ENCODE measurements at regions not wholly inside any gene's neighbourhood (a gene's known extent, or its start where the extent isn't known, plus 50 kb on each side); places are given as distances from the start of the nearest gene placed in this dataset.

DNA sequence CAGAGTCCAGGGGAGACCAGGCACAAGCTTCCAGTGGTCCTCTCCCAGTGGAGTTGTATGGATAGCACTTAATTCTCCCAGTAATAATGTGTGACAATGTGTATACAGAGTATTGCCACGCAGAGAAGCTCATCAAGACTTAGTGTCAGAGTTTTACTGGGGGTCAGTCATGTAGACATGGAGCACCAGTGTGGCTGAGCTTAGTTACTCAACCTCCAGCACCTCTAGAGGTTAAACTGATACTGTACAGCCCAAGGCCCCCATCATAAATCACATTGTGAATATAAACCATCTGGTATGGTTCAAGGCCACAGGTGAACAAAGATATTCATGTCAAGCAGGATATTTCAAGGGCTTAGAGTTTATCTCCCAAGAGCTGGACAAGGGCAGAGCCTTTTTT lies 378.1 kb upstream of the TMPO start:
- DNase-seq, result no peak

DNA sequence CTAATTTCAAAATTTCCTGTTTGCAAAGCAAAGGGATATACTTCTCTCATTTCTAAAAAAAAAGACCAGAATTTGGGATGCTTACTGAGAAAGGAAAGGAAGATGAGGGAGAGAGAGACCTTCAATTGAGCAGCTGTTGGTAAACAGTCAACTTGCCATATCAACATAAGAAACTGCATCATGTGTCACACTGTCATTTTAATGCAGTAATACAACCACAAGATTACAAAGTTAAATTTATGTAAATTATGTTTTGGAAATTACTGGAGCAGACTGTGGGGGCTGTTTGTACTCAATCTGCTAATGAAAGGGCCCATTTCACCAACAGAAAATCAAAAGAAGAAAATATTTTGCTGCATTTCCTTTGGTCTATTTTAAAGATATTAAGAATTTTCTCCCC lies 370.4 kb upstream of the TMPO start:
- DNase-seq, result no peak

DNA sequence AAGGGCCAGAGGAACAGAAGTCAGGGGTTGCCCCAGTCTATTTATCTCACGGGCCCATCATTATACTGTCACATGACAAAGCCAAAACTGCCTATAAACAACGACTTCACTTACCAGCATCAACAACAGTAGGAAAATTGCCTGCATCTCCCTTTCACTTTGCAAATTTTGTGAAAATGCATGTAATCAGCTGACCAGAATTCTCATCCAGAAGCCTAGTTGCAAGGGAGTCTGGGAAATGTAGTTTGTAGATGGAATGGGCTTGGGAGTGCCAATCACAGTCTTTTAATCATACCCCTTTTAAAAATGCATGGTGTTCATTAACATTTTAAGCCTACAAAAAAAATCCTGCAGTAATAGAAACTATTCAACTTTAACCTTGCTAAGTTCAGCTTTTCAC lies 369.3 kb upstream of the TMPO start:
- DNase-seq, result no peak

DNA sequence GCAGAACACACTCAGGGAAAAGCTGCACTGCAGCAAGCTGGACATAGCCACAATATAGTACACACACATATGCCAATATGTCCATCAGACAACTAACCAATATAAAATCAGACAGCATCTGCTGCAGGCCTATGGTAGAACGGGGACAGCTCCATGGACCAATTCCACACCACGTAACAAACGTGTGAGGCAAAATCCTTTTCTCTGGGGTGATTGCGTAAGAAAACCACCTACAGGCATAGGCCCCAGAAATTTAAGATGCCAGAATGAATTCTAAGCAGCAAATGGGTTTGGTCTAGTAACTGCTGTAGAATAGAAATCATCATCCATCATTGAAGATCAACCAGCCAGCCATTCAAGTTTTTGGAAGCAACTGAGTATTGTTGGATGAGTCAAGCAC lies 368.9 kb upstream of the TMPO start:
- DNase-seq, result no peak

GRCh38 chr12:98149270-98149669 lies 366.1 kb upstream of the TMPO start:
- no peak for DNase-seq

DNA sequence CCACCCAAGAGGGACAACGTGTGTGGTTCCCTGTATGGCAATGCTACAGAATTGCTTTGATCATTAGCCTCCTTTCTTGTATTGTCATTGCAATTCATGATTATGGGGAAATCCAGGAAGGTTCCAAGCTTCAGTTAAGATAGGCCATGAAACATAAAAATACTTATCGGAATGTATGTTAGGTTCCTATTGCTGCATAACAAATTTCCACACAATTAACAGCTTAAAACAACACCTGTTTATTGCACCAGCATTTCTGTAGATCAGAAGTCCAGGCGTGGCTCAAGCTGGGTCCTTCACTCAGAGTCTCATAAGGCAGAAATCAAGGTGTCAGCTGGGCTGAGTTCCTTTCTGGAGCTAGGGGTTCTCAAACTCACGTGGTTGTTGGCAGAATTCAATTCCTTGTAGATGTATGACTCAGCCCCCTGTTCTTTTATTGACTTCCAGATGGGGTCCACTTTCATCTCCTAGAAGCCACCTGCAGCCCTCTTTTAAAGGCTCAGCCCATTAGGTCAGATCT lies 365.6 kb upstream of the TMPO start:
- no peak for DNase-seq

DNA sequence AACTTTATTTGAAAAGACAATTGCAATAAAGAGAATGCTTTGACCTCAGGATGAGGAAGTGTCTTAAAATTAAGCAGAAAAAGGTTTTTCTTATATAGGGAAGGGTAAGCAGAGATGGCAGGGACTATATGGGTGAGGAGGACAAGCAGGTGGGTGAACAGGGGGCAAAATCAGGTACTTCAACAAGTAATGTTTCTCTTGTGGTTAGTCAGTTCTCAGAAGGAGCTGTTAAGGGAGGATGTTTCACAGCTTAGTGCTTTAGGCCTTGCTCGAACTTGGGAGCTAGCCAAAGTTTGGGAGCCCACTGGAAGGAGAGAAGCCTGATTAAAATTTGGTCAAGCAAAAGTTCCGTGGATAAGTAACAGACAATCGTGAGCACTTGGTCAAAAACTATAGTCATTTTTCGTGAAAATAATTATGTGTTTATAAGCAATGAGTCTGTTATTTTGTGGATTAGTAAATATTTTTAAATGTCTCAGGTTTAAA lies 364.2 kb upstream of the TMPO start:
- no peak for DNase-seq

GRCh38 chr12:98151984-98152383 lies 363.4 kb upstream of the TMPO start:
- DNase-seq, result no peak

DNA sequence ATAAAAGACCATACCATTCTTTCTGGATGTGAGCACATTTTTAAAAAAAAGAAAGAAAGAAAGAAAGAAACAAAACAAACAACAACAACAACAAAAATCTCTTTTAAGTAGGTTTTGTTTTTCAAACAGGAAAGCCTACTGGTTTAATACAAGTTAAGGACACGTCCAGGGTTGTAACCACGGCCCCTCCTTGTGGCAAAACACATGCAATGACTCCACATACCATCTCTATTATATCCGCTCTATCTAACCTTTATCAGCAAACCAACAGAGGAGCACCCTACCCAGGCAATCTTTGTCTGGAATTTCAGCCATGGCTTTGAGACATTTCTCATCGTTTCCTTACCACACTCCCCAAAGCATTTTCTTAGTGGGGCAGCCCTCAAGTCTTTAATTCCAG lies 360.5 kb upstream of the TMPO start:
- peak in 4 of 51 donors; percentile 0 to 4 (median 3) for DNase-seq

GRCh38 chr12:98156697-98157096 lies 358.7 kb upstream of the TMPO start:
- DNase-seq, result no peak

- no peak for DNase-seq
These were observed 352.3 kb upstream of the TMPO start for GRCh38 chr12:98162906-98163678.

GRCh38 chr12:98172304-98172703 lies 343.1 kb upstream of the TMPO start:
- DNase-seq, result no peak

- no peak for DNase-seq
These were observed 342.6 kb upstream of the TMPO start for GRCh38 chr12:98172801-98173200.

- DNase-seq, result no peak
These were observed 341.5 kb upstream of the TMPO start for GRCh38 chr12:98173773-98174427.

DNA sequence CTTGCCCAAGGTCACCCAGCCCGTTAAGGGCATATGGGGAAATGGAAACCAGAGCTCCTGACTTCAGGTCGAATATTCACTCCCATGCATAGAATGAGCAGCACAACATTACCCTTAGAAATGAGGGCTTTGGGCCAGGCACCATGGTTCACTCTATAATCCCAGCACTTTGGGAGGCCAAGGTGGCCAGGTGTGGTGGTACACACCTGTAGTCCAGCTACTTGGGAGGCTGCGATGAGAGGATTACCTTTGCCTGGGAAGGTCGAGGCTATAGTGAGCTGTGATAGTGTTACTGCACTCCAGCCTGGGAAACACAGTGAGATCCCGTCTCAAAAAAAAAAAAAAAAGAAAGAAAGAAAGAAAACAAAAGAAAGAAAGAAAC lies 341.0 kb upstream of the TMPO start:
- DNase-seq, result no peak

DNA sequence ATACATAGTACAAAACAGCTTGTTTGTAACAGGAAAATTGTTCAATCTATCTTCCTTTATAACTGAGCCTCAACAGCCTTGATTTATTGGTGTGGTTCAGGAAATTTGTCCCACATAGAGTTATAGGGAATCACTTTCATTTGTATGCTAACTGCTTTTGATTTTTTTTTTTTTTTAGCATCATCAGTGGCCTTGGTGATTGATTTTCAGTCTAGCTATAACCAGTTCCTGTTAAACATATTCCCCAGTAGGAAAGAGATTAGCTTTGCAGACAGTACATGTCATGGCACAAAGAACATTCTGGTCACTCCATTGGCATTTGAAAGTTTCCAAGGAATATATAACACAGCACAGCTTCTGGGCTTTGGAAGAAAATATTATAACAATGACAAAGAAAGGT lies 337.3 kb upstream of the TMPO start:
- no peak for DNase-seq

DNA sequence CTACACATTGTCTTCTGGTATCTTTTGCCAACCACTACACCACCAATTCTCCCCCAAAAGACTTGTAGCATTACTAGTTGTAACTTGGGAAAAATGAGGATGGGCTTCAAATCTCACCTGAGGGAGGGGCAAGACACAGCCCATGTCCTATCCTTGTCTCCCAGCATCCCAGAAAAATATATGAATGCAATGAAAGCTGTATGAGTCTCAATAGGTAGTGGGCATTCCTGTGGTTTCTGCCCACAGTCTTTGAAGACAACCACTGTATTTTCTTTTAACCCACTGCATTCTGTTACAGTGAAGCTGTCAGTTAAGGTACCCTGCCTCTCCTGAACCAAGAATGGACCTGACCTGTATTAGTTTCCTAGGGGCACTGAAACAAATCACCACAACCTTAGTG lies 336.2 kb upstream of the TMPO start:
- DNase-seq, result no peak

- DNase-seq, result no peak
These were observed 334.8 kb upstream of the TMPO start for GRCh38 chr12:98180603-98181002.

DNA sequence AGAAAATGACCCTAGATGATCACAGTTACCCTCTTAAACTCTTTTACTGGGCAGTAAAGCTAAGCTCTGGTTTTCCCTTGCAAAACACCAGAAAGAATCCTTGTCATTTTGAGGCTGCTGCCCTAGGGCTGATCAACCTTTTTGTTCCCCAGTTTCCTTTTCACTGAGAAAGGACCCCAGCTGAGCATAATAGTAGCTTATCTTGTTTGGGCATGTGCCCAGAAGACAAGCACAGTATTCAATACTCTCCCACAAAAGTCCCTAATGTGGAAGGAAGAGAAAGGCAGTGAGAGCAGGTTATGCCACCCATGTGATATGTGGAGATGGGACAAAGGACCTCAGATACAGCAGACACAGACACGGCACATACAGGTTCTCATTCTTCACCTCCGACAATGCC lies 332.6 kb upstream of the TMPO start:
- DNase-seq, result no peak

DNA sequence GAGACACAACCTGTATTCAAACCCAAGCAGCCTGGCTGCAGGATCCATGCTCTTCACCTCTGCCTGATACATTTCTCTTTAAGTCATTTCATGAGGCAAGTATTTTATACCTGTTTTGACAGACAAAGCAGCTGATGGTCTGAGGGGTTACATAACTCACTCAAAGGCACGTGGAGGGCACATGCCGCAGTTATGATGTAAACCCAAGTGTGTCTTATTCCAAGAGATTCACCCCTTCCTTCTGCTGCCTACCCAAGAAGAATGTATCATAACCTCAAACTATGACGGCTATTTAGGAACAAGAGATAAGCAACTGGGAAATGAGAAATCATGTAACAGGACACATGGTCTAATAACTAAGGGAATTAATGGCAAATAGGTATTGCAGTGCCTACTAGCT lies 329.8 kb upstream of the TMPO start:
- DNase-seq, result no peak

DNA sequence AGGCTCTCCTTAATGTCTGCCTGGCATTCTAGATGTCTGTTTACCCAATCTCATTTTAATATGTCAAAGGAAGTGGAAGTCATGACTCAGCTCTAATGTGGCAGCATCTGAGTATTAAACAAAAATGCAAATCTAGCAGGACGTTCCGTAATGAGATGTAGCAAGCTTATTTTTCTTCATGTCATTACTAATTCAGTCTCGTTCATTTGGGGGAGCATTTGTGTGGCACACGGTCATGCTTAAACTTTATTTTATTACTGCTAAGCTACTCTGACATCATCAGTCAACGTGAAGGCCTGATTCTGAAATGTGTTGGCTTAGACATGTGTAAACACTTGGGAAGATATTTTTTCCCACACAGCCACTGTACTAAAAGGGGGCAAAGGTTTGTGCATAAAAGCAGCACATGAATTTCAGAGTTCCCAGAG lies 326.7 kb upstream of the TMPO start:
- no peak for DNase-seq

DNA sequence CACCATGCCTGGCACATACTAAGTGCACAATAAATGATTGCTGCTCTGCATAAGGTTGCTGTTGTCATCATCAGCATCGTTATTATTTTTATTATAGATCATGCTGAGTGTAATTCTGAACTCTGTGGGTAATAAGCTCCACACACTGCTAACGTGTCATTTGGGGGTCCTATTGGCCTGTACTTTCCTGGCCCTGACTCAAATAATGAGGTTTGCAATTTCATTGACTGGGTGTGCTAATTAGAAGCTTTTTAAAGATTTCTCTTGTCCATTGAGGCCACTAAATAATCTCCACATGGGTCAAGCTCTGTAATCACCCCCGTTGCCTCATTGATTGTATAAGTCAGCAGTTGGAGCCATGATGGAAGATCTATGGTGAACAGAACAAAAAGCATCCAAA lies 320.8 kb upstream of the TMPO start:
- DNase-seq, result no peak

Measured in hypothalamus (tissue), 51 donors.